ENCODE measurements at regions not wholly inside any gene's neighbourhood (a gene's known extent, or its start where the extent isn't known, plus 50 kb on each side); places are given as distances from the start of the nearest gene placed in this dataset.
"Not testable (repeated sequence)": the region's sequence is repeated elsewhere in the genome, so short reads cannot be mapped to it uniquely, and the experiment has no call there.

GRCh38 chr11:64428693-64429092, 69.7 kb downstream of the RPS6KA4 start:
- TF ChIP-seq CTCF (IDR thresholded peaks at IDR 0.05; ENCODE audit: insufficient read depth, missing control alignments), result no peak
- no peak for DNase-seq (ENCODE audit: insufficient read length, low spot score)
- no peak for FAIRE-seq

- no peak for TF ChIP-seq CTCF (IDR thresholded peaks at IDR 0.05; ENCODE audit: insufficient read depth, missing control alignments)
- FAIRE-seq (no peak), DNase-seq (ENCODE audit: insufficient read length, low spot score) (no peak)
Measured at GRCh38 chr11:64429970-64430369, 71.0 kb downstream of the RPS6KA4 start.

GRCh38 chr11:64430645-64431044, 71.7 kb downstream of the RPS6KA4 start:
- DNase-seq (ENCODE audit: insufficient read length, low spot score) (no peak), FAIRE-seq (no peak)
- no peak for TF ChIP-seq CTCF (IDR thresholded peaks at IDR 0.05; ENCODE audit: insufficient read depth, missing control alignments)

- DNase-seq (ENCODE audit: insufficient read length, low spot score) (no peak), FAIRE-seq (no peak)
- TF ChIP-seq CTCF (IDR thresholded peaks at IDR 0.05; ENCODE audit: insufficient read depth, missing control alignments), result no peak
Measured at GRCh38 chr11:64436000-64436399, 77.0 kb downstream of the RPS6KA4 start.

GRCh38 chr11:64437426-64437825, 78.5 kb downstream of the RPS6KA4 start:
- no peak for TF ChIP-seq CTCF (IDR thresholded peaks at IDR 0.05; ENCODE audit: insufficient read depth, missing control alignments)
- DNase-seq (ENCODE audit: insufficient read length, low spot score) (no peak), FAIRE-seq (no peak)

- DNase-seq (ENCODE audit: insufficient read length, low spot score), result no peak
- no peak for FAIRE-seq
- no peak for TF ChIP-seq CTCF (IDR thresholded peaks at IDR 0.05; ENCODE audit: insufficient read depth, missing control alignments)
Measured at GRCh38 chr11:64438986-64439771, 80.2 kb downstream of the RPS6KA4 start.

- FAIRE-seq; DNase-seq (ENCODE audit: insufficient read length, low spot score): not testable (repeated sequence)
Measured at GRCh38 chr11:64439772-64440491, 81.0 kb downstream of the RPS6KA4 start.
